ENCODE measurements at regions not wholly inside any gene's neighbourhood (a gene's known extent, or its start where the extent isn't known, plus 50 kb on each side); places are given as distances from the start of the nearest gene placed in this dataset.

DNA sequence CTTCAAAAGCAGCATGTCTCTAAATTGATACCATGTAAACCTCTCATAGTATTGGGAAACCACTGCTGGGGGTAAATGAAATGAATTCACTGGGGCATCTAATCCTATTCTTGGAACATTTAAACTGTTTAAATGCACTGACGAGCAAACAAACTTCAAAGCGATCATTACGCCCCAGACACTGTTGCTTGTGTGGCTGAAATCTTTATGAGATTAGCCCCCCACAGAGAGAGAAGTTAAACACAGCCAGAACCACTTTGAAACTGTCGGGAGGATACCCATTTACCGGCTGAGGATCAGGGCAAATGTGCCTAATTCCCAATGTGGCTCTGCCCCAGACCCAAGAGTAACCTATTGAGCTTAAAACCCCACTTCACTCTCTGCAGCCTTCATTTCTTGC, 308.4 kb upstream of the CDIN1 start:
- RAD21 ChIA-PET (ENCODE audit: unreplicated experiment), result no interaction called here

More for the DNA sequence above, 308.4 kb upstream of the CDIN1 start:
- no peak overlapping the region for H3K27ac ChIP-seq (ENCODE audit: control insufficient read depth, insufficient read depth)
- POLR2A ChIA-PET, result no interaction called here
- no peaks in the 10 kb centered on the region for H3K36me3 ChIP-seq (ENCODE audit: control insufficient read depth in 2 of 2, insufficient read depth in 2 of 2, low read length in 1 of 2)
- ATAC-seq (no peak), FAIRE-seq (no peak), DNase-seq (ENCODE audit: low read depth, low spot score) (no peak)
- no peak overlapping the region for H2AFZ ChIP-seq (ENCODE audit: control insufficient read depth, low read depth, low read length)
- TF ChIP-seq, protein P1, sequence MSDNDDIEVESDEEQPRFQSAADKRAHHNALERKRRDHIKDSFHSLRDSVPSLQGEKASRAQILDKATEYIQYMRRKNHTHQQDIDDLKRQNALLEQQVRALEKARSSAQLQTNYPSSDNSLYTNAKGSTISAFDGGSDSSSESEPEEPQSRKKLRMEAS (IDR thresholded peaks at IDR 0.05; ENCODE audit: low read depth, low read length), result no peak
- no peak for TF ChIP-seq TAF1 (IDR thresholded peaks at IDR 0.05; ENCODE audit: borderline replicate concordance, low read depth, low read length)
- no peak for TF ChIP-seq JUNB (IDR thresholded peaks at IDR 0.05)
- TF ChIP-seq, protein P2, sequence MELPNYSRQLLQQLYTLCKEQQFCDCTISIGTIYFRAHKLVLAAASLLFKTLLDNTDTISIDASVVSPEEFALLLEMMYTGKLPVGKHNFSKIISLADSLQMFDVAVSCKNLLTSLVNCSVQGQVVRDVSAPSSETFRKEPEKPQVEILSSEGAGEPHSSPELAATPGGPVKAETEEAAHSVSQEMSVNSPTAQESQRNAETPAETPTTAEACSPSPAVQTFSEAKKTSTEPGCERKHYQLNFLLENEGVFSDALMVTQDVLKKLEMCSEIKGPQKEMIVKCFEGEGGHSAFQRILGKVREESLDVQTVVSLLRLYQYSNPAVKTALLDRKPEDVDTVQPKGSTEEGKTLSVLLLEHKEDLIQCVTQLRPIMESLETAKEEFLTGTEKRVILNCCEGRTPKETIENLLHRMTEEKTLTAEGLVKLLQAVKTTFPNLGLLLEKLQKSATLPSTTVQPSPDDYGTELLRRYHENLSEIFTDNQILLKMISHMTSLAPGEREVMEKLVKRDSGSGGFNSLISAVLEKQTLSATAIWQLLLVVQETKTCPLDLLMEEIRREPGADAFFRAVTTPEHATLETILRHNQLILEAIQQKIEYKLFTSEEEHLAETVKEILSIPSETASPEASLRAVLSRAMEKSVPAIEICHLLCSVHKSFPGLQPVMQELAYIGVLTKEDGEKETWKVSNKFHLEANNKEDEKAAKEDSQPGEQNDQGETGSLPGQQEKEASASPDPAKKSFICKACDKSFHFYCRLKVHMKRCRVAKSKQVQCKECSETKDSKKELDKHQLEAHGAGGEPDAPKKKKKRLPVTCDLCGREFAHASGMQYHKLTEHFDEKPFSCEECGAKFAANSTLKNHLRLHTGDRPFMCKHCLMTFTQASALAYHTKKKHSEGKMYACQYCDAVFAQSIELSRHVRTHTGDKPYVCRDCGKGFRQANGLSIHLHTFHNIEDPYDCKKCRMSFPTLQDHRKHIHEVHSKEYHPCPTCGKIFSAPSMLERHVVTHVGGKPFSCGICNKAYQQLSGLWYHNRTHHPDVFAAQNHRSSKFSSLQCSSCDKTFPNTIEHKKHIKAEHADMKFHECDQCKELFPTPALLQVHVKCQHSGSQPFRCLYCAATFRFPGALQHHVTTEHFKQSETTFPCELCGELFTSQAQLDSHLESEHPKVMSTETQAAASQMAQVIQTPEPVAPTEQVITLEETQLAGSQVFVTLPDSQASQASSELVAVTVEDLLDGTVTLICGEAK (IDR thresholded peaks at IDR 0.05; ENCODE audit: borderline replicate concordance), result no peak
- no peak for TF ChIP-seq SIN3A (IDR thresholded peaks at IDR 0.05; ENCODE audit: low read depth, low read length)
- TF ChIP-seq, protein P3, sequence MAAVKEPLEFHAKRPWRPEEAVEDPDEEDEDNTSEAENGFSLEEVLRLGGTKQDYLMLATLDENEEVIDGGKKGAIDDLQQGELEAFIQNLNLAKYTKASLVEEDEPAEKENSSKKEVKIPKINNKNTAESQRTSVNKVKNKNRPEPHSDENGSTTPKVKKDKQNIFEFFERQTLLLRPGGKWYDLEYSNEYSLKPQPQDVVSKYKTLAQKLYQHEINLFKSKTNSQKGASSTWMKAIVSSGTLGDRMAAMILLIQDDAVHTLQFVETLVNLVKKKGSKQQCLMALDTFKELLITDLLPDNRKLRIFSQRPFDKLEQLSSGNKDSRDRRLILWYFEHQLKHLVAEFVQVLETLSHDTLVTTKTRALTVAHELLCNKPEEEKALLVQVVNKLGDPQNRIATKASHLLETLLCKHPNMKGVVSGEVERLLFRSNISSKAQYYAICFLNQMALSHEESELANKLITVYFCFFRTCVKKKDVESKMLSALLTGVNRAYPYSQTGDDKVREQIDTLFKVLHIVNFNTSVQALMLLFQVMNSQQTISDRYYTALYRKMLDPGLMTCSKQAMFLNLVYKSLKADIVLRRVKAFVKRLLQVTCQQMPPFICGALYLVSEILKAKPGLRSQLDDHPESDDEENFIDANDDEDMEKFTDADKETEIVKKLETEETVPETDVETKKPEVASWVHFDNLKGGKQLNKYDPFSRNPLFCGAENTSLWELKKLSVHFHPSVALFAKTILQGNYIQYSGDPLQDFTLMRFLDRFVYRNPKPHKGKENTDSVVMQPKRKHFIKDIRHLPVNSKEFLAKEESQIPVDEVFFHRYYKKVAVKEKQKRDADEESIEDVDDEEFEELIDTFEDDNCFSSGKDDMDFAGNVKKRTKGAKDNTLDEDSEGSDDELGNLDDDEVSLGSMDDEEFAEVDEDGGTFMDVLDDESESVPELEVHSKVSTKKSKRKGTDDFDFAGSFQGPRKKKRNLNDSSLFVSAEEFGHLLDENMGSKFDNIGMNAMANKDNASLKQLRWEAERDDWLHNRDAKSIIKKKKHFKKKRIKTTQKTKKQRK (IDR thresholded peaks at IDR 0.05; ENCODE audit: low read depth, low read length), result no peak
- no peak for TF ChIP-seq FOXK2 (IDR thresholded peaks at IDR 0.05)
- no peaks in the 10 kb centered on the region for H3K9me3 ChIP-seq (replicated peaks; ENCODE audit: control insufficient read depth, insufficient read depth, low read length)
- H3K9ac ChIP-seq (ENCODE audit: control insufficient read depth, insufficient read depth, low read length), result no peak overlapping the region
- CTCF ChIA-PET, result no interaction called here
- BruUV-seq (replicated peaks), result no TSS peak
- H3K4me3 ChIP-seq, result no peak overlapping the region
- SMC1A ChIA-PET (ENCODE audit: uncharacterized antibody, unreplicated experiment), result no interaction called here
- H4K20me1 ChIP-seq (ENCODE audit: control insufficient read depth, insufficient read depth), result no peaks in the 10 kb centered on the region
- WGBS (ENCODE audit: insufficient coverage, insufficient replicate concordance, low lambda C conversion rate, missing lambda C conversion rate), result 19% methylated on average over 5 of the region's 5 CpGs
- intact Hi-C loops (cut with micrococcal nuclease; ENCODE audit: unreplicated experiment), result no loop called here
- no peaks in the 10 kb centered on the region for H3K79me2 ChIP-seq (ENCODE audit: control insufficient read depth, insufficient read depth, low read length)
- H3K4me2 ChIP-seq (ENCODE audit: control insufficient read depth, insufficient read depth), result no peak overlapping the region
- in situ Hi-C loops (cut with MboI), result no loop called here
- H3K27me3 ChIP-seq (replicated peaks in 1 of 2; ENCODE audit: control insufficient read depth in 2 of 2, insufficient read depth in 2 of 2, low read length in 1 of 2), result no peaks in the 10 kb centered on the region
- no peaks in the 10 kb centered on the region for H3K4me1 ChIP-seq (ENCODE audit: control insufficient read depth, insufficient read depth, low read length)

Measured in GM12878 (cell line).